PC-9 (cell line): ENCODE measurements at regions not wholly inside any gene's neighbourhood (a gene's known extent, or its start where the extent isn't known, plus 50 kb on each side); places are given as distances from the start of the nearest gene placed in this dataset.

ENCODE experiments used
- BruUV-seq: library from RNA; stranded (reverse); fragments of 400-500 nt; replicated peaks from 2 replicates; lab custom pipeline; 2021; lab: Mats Ljungman, UMichigan
- CTCF ChIA-PET: fragments of 300-600 bp; sonication (Branson Sonifier 250); formaldehyde crosslinking; loops from one replicate; lab custom pipeline; 2022; ENCODE audit warnings: antibody characterized with exemption; lab: Charles Lee
- POLR2A ChIA-PET: fragments of 300-600 bp; sonication (Branson Sonifier 250); formaldehyde crosslinking; loops from one replicate; lab custom pipeline; 2022; ENCODE audit warnings: antibody characterized with exemption; ENCODE audit not compliant: unreplicated experiment; lab: Charles Lee
- DNase-seq, 2 experiments: peaks; one replicate each; pipeline versions ENCODE4 v3.0.0 to v3.0.0-alpha.2; 2015 to 2022; ENCODE audit warnings: mixed read lengths in 1 of 2
- H2AFZ ChIP-seq: fragments of 200-600 bp; sonication (generic); 2 replicates; pipeline ENCODE4 v1.8.1; 2017; ENCODE audit warnings: antibody characterized with exemption
- H3F3A ChIP-seq: fragments of 200-600 bp; sonication (generic); 2 replicates; pipeline ENCODE4 v1.8.1; 2017; ENCODE audit warnings: antibody characterized with exemption, mild to moderate bottlenecking, low read depth; ENCODE audit not compliant: insufficient read depth
- H3K27ac ChIP-seq: fragments of 200-600 bp; sonication (generic); 2 replicates; pipeline ENCODE4 v1.6.1; 2016; ENCODE audit warnings: mixed run types
- H3K27me3 ChIP-seq: fragments of 200-600 bp; sonication (generic); 2 replicates; pipeline ENCODE4 v1.6.1; 2016; ENCODE audit warnings: low read depth, mixed run types; ENCODE audit not compliant: insufficient read depth
- H3K36me3 ChIP-seq: fragments of 200-600 bp; sonication (generic); 2 replicates; pipeline ENCODE4 v1.6.1; 2016; ENCODE audit warnings: low read depth, mixed run types
- H3K4me1 ChIP-seq: fragments of 200-600 bp; sonication (generic); replicated peaks from 2 replicates; pipeline ENCODE4 v1.6.1; 2016; ENCODE audit warnings: mixed run types; ENCODE audit not compliant: insufficient read depth
- H3K4me2 ChIP-seq: fragments of 200-600 bp; sonication (generic); 2 replicates; pipeline ENCODE4 v1.6.1; 2017; ENCODE audit warnings: mixed run types
- H3K4me3 ChIP-seq: fragments of 200-600 bp; sonication (generic); 2 replicates; pipeline ENCODE4 v1.6.1; 2016; ENCODE audit warnings: mixed run types
- H3K79me2 ChIP-seq: fragments of 200-600 bp; sonication (generic); 2 replicates; pipeline ENCODE4 v1.6.1; 2017; ENCODE audit warnings: low read depth, mixed run types
- H3K9me2 ChIP-seq: fragments of 200-600 bp; sonication (generic); 2 replicates; pipeline ENCODE4 v1.8.1; 2017; ENCODE audit warnings: mild to moderate bottlenecking; ENCODE audit not compliant: insufficient read depth
- H3K9me3 ChIP-seq: fragments of 200-600 bp; sonication (generic); 2 replicates; pipeline ENCODE4 v1.8.1; 2016; ENCODE audit warnings: low read depth; ENCODE audit not compliant: insufficient read depth
- H4K20me1 ChIP-seq: fragments of 200-600 bp; sonication (generic); 2 replicates; pipeline ENCODE4 v1.8.1; 2017; ENCODE audit not compliant: insufficient read depth
- EZH2 ChIP-seq: fragments of 200-600 bp; sonication (generic); IDR thresholded peaks from 2 replicates; pipeline ENCODE4 v1.8.0; 2017; ENCODE audit warnings: antibody characterized with exemption, low read depth
- intact Hi-C: fragments of 100-400 bp; cut with micrococcal nuclease; formaldehyde crosslinking; loops from one replicate; pipeline ENCODE4 v1.10.0; 2022; ENCODE audit not compliant: unreplicated experiment
- TF ChIP-seq, protein P1 (sequence below): fragments of 200-600 bp; sonication (generic); conservative IDR thresholded peaks from 2 replicates; pipeline ENCODE4 v1.6.1; 2017; ENCODE audit warnings: mixed run types, antibody characterized with exemption, mild to moderate bottlenecking, moderate library complexity

DNA sequence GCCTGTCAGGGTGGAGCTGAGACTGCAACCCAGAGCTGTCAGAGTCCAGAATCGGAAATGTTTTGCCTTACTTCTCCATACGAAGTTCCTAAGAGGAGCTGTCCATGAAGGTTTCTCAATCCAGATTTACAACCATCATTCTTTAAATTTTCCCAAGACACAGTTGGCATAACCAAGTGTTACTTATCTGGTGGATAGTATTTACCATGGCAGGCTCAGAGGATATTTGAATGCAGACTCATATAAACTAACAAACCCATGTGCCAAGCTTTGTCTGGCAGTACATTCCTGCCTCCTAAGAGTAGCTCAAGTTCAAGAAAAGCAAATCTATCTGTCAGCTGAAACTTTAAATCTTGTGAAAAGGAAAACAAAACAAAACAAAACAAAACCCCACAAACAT is 267.9 kb downstream of the ZNF326 start:
- Histone ChIP-seq H2AFZ (no peak overlapping the region), H3K4me1 (no peaks in the 10 kb centered on the region), H4K20me1 (no peaks in the 10 kb centered on the region), H3K9me2 (0 out of 2 replicates have a peak, but pooled peaks cover 4% of the 10 kb centered on the region), H3F3A (no peaks in the 10 kb centered on the region), H3K4me2 (no peak overlapping the region), H3K36me3 (no peaks in the 10 kb centered on the region), H3K4me3 (no peak overlapping the region), H3K27me3 (no peaks in the 10 kb centered on the region), H3K27ac (no peak overlapping the region), H3K79me2 (no peaks in the 10 kb centered on the region), H3K9me3 (no peaks in the 10 kb centered on the region)
- no TSS peak for BruUV-seq
- no peak for DNase-seq
- ChIA-PET CTCF (no interaction called here), POLR2A (no interaction called here)
- TF ChIP-seq, protein P1, sequence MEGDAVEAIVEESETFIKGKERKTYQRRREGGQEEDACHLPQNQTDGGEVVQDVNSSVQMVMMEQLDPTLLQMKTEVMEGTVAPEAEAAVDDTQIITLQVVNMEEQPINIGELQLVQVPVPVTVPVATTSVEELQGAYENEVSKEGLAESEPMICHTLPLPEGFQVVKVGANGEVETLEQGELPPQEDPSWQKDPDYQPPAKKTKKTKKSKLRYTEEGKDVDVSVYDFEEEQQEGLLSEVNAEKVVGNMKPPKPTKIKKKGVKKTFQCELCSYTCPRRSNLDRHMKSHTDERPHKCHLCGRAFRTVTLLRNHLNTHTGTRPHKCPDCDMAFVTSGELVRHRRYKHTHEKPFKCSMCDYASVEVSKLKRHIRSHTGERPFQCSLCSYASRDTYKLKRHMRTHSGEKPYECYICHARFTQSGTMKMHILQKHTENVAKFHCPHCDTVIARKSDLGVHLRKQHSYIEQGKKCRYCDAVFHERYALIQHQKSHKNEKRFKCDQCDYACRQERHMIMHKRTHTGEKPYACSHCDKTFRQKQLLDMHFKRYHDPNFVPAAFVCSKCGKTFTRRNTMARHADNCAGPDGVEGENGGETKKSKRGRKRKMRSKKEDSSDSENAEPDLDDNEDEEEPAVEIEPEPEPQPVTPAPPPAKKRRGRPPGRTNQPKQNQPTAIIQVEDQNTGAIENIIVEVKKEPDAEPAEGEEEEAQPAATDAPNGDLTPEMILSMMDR = no peak
- TF ChIP-seq EZH2 = no peak
- intact Hi-C loops = no loop called here

DNA sequence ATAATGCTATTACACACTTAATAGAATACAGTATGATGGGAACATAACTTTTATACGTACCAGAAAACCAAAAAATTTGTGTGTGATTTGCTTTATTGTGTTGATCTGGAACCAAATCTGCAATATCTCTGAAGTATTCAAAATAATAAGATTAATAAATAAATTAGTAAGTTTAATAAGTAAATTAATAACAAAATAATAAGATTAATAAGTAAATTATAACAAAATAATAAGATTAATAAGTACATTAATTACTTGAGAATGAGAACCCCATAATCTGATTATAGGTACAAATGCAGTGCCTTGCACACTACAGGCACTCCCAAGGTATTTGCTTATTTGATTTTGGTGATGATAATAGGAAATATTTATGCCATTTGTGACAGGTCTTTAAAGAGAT is 267.4 kb downstream of the ZNF326 start:
- H4K20me1 ChIP-seq = no peaks in the 10 kb centered on the region
- TF ChIP-seq, protein P1 = no peak
- TF ChIP-seq EZH2 = no peak
- 0 out of 2 replicates have a peak, but pooled peaks cover 4% of the 10 kb centered on the region for H3K9me2 ChIP-seq
- H2AFZ ChIP-seq = no peak overlapping the region
- no peaks in the 10 kb centered on the region for H3K9me3 ChIP-seq
- intact Hi-C loops = no loop called here
- no peaks in the 10 kb centered on the region for H3F3A ChIP-seq
- H3K36me3 ChIP-seq = no peaks in the 10 kb centered on the region
- ChIA-PET CTCF (no interaction called here), POLR2A (no interaction called here)
- no peaks in the 10 kb centered on the region for H3K27me3 ChIP-seq
- no TSS peak for BruUV-seq
- no peaks in the 10 kb centered on the region for H3K79me2 ChIP-seq
- no peaks in the 10 kb centered on the region for H3K4me1 ChIP-seq
- H3K27ac ChIP-seq = no peak overlapping the region
- H3K4me2 ChIP-seq = no peak overlapping the region
- DNase-seq = no peak
- H3K4me3 ChIP-seq = no peak overlapping the region

DNA sequence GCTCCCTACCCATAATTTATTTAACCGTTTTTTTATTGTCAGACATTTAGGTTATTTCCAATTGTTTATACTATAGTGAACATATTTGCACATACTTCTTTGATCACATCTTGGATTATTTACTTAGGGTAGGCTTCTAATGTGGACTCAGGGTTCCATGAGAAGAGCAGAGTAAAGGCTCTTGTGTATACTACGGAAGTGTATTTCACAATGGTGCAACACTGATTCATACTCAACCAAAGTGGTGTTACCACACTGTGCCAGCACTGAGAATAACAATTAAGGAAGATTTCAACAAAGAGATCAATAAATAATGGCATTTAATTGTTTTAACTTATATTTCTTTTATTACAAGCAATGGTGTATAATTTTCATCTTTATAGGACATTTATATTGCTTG is 251.2 kb downstream of the ZNF326 start:
- BruUV-seq = no TSS peak
- POLR2A ChIA-PET = no interaction called here

More for the DNA sequence above, 251.2 kb downstream of the ZNF326 start:
- no peaks in the 10 kb centered on the region for H3K79me2 ChIP-seq
- no peaks in the 10 kb centered on the region for H3K4me1 ChIP-seq
- no peaks in the 10 kb centered on the region for H4K20me1 ChIP-seq
- TF ChIP-seq EZH2 = no peak
- TF ChIP-seq, protein P1 = no peak
- H3F3A ChIP-seq = no peaks in the 10 kb centered on the region
- no peak overlapping the region for H2AFZ ChIP-seq
- CTCF ChIA-PET = no interaction called here
- no peak overlapping the region for H3K4me3 ChIP-seq
- H3K9me3 ChIP-seq = no peaks in the 10 kb centered on the region; the same call in 1 of the 2 replicates
- no peaks in the 10 kb centered on the region for H3K9me2 ChIP-seq
- no peak overlapping the region for H3K4me2 ChIP-seq
- intact Hi-C loops = no loop called here
- no peaks in the 10 kb centered on the region for H3K36me3 ChIP-seq
- H3K27me3 ChIP-seq = no peaks in the 10 kb centered on the region
- no peak overlapping the region for H3K27ac ChIP-seq
- no peak for DNase-seq
